Stimulated activated CD8-positive, alpha-beta memory T cell treated with anti-CD3 and anti-CD28 coated beads, Interleukin-12 subunit alpha, Interleukin-12 subunit beta, amount 100 ng/mL, for 24 hours (primary cell): ENCODE measurements at regions not wholly inside any gene's neighbourhood (a gene's known extent, or its start where the extent isn't known, plus 50 kb on each side); places are given as distances from the start of the nearest gene placed in this dataset.

Experiments used
- DNase-seq: peaks from one replicate; pipeline ENCODE4 v3.0.0-alpha.2; 2020; ENCODE audit errors: extremely low read depth

DNA sequence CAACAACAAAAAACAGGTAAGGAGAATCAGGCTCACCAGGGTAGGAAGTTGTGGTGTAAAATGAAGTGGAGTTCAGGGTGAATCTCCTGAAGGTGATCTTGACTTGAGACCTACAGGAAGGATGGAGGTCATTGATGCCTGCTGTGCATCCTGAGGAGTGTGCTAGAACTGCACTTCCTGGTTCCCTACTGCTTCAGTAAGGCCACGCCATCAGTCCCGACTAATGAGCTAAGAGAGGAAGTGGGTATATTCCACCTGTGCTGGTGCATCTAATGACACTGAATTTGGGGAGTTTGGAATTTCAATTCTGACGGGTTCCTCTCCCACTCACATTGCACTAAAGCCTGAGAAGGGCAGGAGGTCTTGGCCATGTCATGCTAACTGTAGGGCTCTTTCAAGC, 349.3 kb upstream of the SLC14A2 start:
- DNase-seq: no peak

DNA sequence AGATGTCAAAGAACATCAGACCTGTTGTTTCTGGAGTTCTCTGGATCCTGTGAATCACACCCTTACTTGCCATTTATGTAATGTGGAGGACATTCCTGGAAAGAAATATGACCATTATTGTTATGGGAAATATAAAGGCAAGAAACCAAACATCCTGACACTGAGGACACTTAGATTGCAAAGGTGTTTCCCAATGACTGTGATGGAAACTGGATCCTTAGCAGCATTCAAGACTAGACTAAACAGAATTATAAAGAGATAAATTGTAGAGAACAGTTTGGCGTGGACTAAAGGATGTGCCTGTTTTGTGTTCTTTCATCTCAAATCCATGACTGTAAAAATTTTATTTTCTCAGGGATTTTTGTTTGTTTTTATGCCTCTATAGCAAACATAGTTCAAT, 347.7 kb upstream of the SLC14A2 start:
- DNase-seq: no peak

DNA sequence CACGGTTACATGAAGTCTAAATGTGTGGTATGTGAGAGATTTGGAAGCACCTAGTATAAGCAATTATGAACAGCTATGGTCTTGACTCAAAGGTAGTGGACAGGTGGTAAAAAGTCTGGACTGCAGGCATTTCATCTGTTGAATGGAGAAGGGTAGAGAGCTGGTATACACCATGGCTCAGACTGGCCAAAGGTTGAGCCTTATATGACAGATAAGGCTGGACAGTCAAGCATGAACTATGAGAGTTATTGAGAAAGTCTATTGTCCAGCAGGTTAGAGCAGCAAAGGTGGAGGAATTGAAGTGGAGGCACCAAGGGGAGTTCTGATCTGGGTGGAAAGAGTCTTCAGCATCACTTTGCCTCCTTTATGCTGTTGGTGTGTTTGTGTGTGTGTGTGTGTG, 346.7 kb upstream of the SLC14A2 start:
- DNase-seq: no peak

GRCh38 chr18:45270289-45270771, 344.9 kb upstream of the SLC14A2 start:
- DNase-seq: no peak

GRCh38 chr18:45274026-45274425, 341.2 kb upstream of the SLC14A2 start:
- no peak for DNase-seq

GRCh38 chr18:45275367-45276113, 339.7 kb upstream of the SLC14A2 start:
- no peak for DNase-seq

- no peak for DNase-seq
Observed at GRCh38 chr18:45276878-45277277, 338.4 kb upstream of the SLC14A2 start.

DNA sequence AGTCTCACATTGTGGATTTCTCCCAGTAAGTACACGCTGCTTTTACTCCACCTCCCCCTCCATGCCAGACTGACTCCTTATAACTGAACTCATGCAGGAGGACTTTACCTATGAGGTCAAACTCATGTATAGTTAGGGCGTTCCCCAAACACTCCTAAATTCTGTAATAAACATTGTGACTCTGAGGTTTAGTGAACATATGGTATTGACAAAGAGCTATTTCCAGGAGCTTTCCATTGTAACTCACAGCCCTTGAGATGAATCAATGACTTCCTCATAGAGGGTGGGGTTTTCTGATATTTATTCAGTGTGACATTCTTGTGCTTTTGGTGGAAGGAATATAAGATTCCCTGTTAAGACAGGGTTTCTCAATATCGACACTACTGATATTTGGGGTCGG, 337.4 kb upstream of the SLC14A2 start:
- no peak for DNase-seq

DNA sequence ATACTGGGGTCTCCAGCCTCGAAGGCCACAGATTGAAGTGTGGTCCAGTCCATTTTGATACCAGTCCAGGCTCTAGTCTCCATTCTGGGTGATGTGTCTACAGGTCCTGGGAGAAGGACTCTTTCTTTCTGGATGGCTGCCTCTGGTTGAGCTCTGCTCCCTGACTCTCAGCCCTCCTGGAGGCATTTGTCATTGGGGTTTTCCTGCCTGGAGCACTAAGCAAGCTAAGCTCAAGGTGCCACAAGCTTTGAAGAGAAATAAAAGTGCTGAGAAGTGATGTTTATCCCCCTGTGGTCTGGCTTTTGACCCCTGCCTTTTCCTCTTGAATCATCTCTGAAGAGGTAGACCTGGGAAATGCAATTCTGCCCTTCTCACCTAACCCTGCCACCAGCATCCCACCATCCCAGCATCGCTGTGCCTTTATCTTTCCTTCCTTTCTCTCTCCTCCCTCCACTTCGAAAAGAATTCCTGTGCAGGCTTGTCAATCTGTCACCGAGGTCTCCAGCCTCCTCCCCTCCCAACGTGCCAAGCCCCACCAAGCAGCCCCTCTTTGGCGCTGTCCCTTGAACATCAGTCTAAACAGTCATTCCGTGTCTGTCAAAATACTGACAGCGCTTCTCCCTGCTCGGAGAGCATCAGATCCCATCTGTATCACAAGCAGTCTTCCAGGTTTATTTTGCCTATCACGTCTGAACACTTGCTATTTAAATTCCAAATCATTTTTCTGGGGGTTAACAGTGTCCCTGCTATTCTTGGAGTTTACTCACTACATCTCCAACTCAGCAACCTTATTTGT, 334.6 kb upstream of the SLC14A2 start:
- DNase-seq: no peak

- no peak for DNase-seq
Observed at GRCh38 chr18:45282101-45282812, 333.0 kb upstream of the SLC14A2 start.

DNA sequence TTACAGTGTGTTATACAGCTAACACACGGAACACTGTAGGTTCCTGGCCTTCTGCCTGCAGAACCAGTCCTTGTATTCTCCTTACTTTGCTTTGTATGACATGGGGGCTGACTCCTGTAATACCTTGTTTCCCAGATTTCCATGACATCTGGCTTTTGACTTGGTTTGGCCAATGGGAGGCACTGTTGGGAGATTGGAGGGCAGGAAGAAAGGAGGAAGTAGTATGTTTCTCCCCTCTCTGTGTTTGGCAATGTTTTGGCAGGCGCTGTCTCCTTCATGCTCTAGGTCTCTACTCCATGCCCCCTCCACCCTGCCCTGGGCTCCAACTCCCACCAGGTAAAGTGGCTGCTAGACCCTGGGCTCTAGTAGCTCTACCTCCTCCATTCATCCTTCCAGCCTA, 331.1 kb upstream of the SLC14A2 start:
- DNase-seq: no peak

DNA sequence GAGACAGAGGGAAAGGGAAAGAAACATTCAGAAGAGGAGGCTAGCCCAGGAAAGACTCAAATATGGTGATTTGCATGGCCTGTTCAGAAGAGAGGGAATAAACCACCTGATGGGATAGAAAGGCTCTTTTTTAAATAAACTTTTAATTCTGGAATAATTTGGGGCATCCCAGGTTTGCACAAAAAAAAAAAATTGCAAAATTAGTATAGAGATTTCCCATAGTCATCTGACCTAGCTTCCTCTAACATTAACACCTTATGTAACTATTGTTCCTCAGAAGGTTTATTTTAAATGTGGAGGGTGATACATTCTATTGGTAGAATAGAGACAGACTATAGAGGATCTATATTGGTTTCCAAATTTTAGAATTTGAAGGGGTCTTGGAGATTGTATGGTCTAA, 330.4 kb upstream of the SLC14A2 start:
- no peak for DNase-seq

GRCh38 chr18:45285251-45285650, 330.0 kb upstream of the SLC14A2 start:
- no peak for DNase-seq

DNA sequence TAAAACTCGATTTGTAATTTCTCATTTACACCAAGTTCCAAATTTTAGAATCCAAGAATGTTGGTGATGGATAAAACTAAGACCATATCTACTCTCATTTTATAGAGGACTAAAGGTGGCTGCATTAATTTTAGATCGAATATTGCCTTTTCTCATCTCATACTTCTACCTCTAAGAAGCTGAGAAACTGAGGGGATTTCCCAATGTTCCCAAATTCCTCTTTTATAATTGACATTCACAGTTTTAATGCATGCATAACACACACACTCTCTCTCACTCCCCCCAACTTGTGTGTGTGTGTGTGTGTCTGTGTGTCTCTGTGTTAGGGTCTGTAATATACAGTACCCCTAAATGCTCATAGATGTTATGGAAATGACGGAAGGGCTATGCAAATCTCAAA, 328.8 kb upstream of the SLC14A2 start:
- no peak for DNase-seq

GRCh38 chr18:45287531-45287930, 327.7 kb upstream of the SLC14A2 start:
- DNase-seq: no peak

- DNase-seq: no peak
Observed at GRCh38 chr18:45290364-45290763, 324.9 kb upstream of the SLC14A2 start.

DNA sequence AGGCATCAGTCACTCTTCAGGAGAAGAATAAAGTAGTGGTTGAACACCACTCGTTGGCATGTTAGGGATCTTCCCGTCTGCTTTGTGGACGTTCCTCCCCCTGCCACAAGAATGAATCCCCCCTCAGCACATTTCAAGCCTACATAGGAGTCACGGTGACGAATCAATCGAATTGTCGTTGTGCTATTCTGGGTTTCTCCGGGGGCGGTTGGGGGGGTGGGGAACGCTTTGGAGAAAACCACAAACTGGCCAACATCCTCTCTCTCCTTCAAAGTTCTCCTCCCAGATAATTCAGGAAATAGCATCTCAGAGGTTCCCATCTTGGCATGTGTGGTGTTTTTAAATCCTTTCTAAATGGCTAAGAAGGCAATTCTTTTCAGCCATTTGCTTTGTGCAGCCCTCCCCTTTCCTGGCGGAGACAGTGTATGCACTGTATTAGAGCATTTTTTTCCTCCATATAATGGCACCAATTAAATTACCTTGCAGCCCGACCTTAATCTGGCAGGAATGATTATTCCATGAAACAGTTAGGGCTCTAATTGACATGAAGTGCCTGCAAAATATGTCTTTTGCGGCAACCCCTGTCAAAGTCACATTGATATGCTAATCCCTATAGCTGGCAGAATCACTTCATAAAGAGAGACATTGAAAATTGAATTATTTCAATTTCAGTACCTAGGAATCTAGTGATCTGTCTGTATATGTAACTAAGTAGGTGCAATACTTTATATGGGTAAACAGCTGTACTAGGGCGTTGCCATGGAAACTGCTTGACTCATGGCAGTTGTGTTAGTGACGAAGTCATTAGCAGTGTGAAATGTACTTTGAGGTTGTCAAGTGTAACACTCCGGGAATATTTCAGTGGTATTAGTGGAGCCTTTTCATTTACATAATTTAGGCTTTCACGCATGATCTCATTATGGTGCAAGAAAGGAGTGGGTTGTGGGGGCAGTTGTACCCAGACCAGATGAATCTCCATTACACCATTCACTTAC, 323.4 kb upstream of the SLC14A2 start:
- no peak for DNase-seq

GRCh38 chr18:45295388-45295787, 319.9 kb upstream of the SLC14A2 start:
- no peak for DNase-seq

- DNase-seq: no peak
Observed at GRCh38 chr18:45298986-45299385, 316.3 kb upstream of the SLC14A2 start.

DNA sequence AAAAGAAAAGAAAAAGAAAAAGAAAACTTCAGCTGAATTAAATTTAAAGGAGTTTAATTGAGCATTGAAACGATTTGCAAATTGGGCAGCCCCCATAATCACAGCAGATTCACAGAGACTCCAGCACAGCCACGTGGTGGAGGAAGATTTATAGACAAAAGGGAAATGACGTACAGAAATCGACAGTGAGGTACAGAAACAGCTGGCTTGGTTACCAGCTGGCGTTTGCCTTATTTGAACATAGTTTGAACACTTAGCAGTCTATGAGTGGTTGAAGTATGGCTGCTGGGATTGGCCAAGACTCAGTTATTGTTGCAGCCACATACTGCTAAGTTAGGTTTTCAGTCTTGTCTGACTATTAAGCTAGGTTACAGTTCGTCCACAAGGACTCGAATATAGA, 312.2 kb upstream of the SLC14A2 start:
- DNase-seq: no peak

GRCh38 chr18:45304558-45304957, 310.7 kb upstream of the SLC14A2 start:
- DNase-seq: no peak
